ENCODE measurements at regions not wholly inside any gene's neighbourhood (a gene's known extent, or its start where the extent isn't known, plus 50 kb on each side); places are given as distances from the start of the nearest gene placed in this dataset.

DNA sequence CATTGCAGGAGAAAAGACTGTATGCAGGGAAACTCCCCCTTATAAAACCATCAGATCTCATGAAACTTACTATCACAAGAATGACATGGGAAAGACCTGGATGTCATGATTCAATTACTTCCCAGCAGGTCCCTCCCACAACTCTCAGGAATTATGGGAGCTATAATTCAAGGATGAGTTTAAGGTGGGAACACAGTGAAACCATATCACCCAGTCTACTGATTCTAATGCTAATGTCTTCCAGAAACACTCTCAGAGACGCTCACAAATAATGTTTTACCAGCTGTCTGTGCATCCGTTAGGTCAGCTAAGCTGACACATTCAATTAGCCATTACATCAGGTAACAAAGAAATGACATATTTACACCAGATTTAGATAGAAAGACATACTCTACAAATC, 637.9 kb downstream of the NLGN4Y start:
- Mint-ChIP-seq H3K9me3 (ENCODE audit: insufficient read depth) (no peaks in the 10 kb centered on the region), H3K36me3 (ENCODE audit: low read depth) (no peaks in the 10 kb centered on the region), H3K4me1 (ENCODE audit: low read depth) (no peaks in the 10 kb centered on the region), H3K4me3 (no peak overlapping the region), H3K27ac (no peak overlapping the region), H3K27me3 (ENCODE audit: low read depth) (no peaks in the 10 kb centered on the region)
- ChIA-PET CTCF (no interaction called here), POLR2A (no interaction called here)
- DNase-seq (no peak), ATAC-seq (no peak)

DNA sequence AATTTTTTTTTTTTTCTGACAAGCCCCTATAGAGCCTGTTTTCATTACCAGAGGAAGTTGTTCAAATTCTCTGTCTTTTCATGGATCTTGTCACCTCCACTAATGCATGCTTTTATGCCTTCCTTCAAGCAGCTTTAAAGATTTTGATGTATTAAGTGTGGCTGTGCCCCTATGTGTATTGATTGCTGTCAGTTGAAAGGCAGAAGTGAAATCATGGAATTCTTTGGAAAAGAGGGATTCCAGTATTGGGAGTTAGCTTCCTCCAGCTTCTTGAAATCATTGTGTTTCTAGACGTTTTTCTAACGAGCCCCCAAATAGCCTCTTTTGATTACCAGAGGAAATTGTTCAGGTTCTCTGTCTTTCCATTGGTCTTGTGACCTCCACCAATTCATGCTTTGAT, 655.6 kb downstream of the NLGN4Y start:
- Mint-ChIP-seq H3K4me3 (no peak overlapping the region), H3K9me3 (ENCODE audit: insufficient read depth) (no peaks in the 10 kb centered on the region), H3K27ac (no peak overlapping the region), H3K36me3 (ENCODE audit: low read depth) (no peaks in the 10 kb centered on the region), H3K4me1 (ENCODE audit: low read depth) (no peaks in the 10 kb centered on the region), H3K27me3 (ENCODE audit: low read depth) (no peaks in the 10 kb centered on the region)
- ATAC-seq, result no peak
- POLR2A ChIA-PET, result no interaction called here
- no peak for DNase-seq
- CTCF ChIA-PET, result no interaction called here

GRCh38 chrY:15229056-15229455, 704.7 kb downstream of the NLGN4Y start:
- POLR2A ChIA-PET, result no interaction called here
- no peak for ATAC-seq
- no peak overlapping the region for H3K4me3 Mint-ChIP-seq
- H3K9me3 Mint-ChIP-seq (ENCODE audit: insufficient read depth), result peaks cover 6% of the 10 kb centered on the region
- H3K36me3 Mint-ChIP-seq (ENCODE audit: low read depth), result no peaks in the 10 kb centered on the region
- CTCF ChIA-PET, result no interaction called here
- DNase-seq, result no peak
- no peaks in the 10 kb centered on the region for H3K4me1 Mint-ChIP-seq (ENCODE audit: low read depth)
- no peak overlapping the region for H3K27ac Mint-ChIP-seq
- no peaks in the 10 kb centered on the region for H3K27me3 Mint-ChIP-seq (ENCODE audit: low read depth)

DNA sequence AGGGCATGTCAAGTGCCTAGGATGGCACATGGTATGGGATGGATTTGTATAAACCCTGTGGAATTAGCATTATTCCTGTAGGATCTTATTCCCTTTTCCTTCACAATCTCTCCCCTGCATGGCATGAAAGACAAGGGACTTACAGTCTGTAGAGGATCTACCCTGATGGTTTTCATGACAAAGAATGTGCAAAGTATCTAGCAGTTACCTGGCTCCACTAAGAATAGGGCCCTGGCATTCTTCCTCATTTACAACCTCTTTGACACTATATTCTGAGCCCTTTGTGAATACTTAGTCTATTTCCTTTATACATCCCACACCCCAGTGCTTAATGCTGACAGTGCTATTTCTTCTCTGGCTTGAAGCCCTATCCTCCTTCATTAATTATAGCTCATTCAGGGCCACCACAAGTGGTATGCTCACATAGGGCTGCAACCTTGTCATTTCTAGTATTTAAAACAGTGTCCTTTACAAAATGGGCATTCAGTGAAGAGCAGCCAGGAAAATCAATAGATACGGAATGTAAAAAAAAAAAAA, 715.3 kb downstream of the NLGN4Y start:
- Mint-ChIP-seq H3K9me3 (ENCODE audit: insufficient read depth) (no peaks in the 10 kb centered on the region), H3K4me1 (ENCODE audit: low read depth) (no peaks in the 10 kb centered on the region), H3K27ac (no peak overlapping the region), H3K4me3 (no peak overlapping the region), H3K36me3 (ENCODE audit: low read depth) (no peaks in the 10 kb centered on the region), H3K27me3 (ENCODE audit: low read depth) (no peaks in the 10 kb centered on the region)
- ATAC-seq (no peak), DNase-seq (no peak)
- ChIA-PET CTCF (no interaction called here), POLR2A (no interaction called here)

- Mint-ChIP-seq H3K27ac (no peak overlapping the region), H3K27me3 (ENCODE audit: low read depth) (no peaks in the 10 kb centered on the region), H3K9me3 (ENCODE audit: insufficient read depth) (no peaks in the 10 kb centered on the region), H3K4me1 (ENCODE audit: low read depth) (no peaks in the 10 kb centered on the region), H3K36me3 (ENCODE audit: low read depth) (no peaks in the 10 kb centered on the region), H3K4me3 (no peak overlapping the region)
- POLR2A ChIA-PET, result no interaction called here
- DNase-seq, result no peak
- CTCF ChIA-PET, result no interaction called here
- ATAC-seq, result no peak
These were observed 735.0 kb downstream of the NLGN4Y start for GRCh38 chrY:15259286-15259685.

- ATAC-seq (no peak), DNase-seq (no peak)
- no peak overlapping the region for H3K27ac Mint-ChIP-seq
- H3K4me1 Mint-ChIP-seq (ENCODE audit: low read depth), result no peaks in the 10 kb centered on the region
- no peaks in the 10 kb centered on the region for H3K27me3 Mint-ChIP-seq (ENCODE audit: low read depth)
- H3K9me3 Mint-ChIP-seq (ENCODE audit: insufficient read depth), result no peaks in the 10 kb centered on the region
- POLR2A ChIA-PET, result no interaction called here
- no peaks in the 10 kb centered on the region for H3K36me3 Mint-ChIP-seq (ENCODE audit: low read depth)
- CTCF ChIA-PET, result no interaction called here
- no peak overlapping the region for H3K4me3 Mint-ChIP-seq
These were observed 762.2 kb downstream of the NLGN4Y start for GRCh38 chrY:15286572-15286971.

- Mint-ChIP-seq H3K27me3 (ENCODE audit: low read depth) (no peaks in the 10 kb centered on the region), H3K4me3 (no peak overlapping the region), H3K4me1 (ENCODE audit: low read depth) (no peaks in the 10 kb centered on the region), H3K36me3 (ENCODE audit: low read depth) (no peaks in the 10 kb centered on the region), H3K9me3 (ENCODE audit: insufficient read depth) (no peaks in the 10 kb centered on the region), H3K27ac (no peak overlapping the region)
- ChIA-PET CTCF (no interaction called here), POLR2A (no interaction called here)
- DNase-seq (no peak), ATAC-seq (no peak)
These were observed 765.5 kb downstream of the NLGN4Y start for GRCh38 chrY:15289821-15290220.

DNA sequence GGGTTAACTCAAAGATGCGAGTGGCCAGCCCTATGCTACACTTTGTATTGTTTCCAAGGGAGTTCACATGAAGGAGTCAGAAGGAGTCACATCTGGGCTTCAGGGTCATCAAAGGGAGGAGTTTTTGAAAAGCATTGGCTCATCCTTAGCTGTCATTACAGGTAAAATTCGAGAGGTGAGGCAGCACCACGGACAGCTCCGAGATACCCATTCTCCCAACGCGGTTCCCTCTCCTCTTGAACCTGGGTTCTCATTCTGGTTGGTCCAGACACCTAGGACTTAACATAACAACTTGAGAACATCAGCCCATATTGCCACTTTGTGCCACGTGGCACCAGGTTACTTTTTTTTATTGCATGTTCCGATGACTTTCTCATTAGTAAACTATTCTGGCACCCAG, 768.6 kb downstream of the NLGN4Y start:
- Mint-ChIP-seq H3K9me3 (ENCODE audit: insufficient read depth) (no peaks in the 10 kb centered on the region), H3K27ac (no peak overlapping the region), H3K4me1 (ENCODE audit: low read depth) (no peaks in the 10 kb centered on the region), H3K36me3 (ENCODE audit: low read depth) (no peaks in the 10 kb centered on the region), H3K27me3 (ENCODE audit: low read depth) (no peaks in the 10 kb centered on the region), H3K4me3 (no peak overlapping the region)
- DNase-seq (no peak), ATAC-seq (no peak)
- POLR2A ChIA-PET, result no interaction called here
- CTCF ChIA-PET, result no interaction called here

DNA sequence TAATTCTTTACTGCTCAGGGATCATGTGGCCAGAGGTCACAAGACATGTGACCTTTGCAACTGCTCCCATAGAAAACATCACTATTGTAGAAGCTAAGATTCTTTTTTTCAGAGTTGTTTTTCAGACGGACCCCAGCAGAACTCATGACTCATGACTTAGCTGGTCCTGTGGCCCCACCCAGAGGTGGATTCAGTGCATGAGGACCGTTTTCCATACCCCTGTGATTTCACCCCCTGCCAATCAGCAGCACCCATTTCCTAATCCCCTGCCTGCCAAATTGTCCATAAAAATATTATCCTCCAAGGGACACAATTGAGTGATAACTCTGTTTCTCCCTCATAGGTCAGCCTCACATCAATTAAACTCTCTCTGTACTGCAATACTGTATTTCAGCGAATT, 777.5 kb downstream of the NLGN4Y start:
- Mint-ChIP-seq H3K27me3 (ENCODE audit: low read depth) (no peaks in the 10 kb centered on the region), H3K4me1 (ENCODE audit: low read depth) (no peaks in the 10 kb centered on the region), H3K27ac (no peak overlapping the region), H3K36me3 (ENCODE audit: low read depth) (no peaks in the 10 kb centered on the region), H3K9me3 (ENCODE audit: insufficient read depth) (no peaks in the 10 kb centered on the region), H3K4me3 (no peak overlapping the region)
- ChIA-PET CTCF (no interaction called here), POLR2A (no interaction called here)
- DNase-seq (no peak), ATAC-seq (no peak)

- DNase-seq (no peak), ATAC-seq (no peak)
- Mint-ChIP-seq H3K27me3 (ENCODE audit: low read depth) (no peaks in the 10 kb centered on the region), H3K27ac (no peak overlapping the region), H3K4me1 (ENCODE audit: low read depth) (no peaks in the 10 kb centered on the region), H3K36me3 (ENCODE audit: low read depth) (no peaks in the 10 kb centered on the region), H3K9me3 (ENCODE audit: insufficient read depth) (no peaks in the 10 kb centered on the region), H3K4me3 (no peak overlapping the region)
- ChIA-PET POLR2A (no interaction called here), CTCF (no interaction called here)
These were observed 787.8 kb downstream of the NLGN4Y start for GRCh38 chrY:15312166-15312565.

GRCh38 chrY:15324189-15324588, 799.9 kb downstream of the NLGN4Y start:
- H3K27ac Mint-ChIP-seq, result no peak overlapping the region
- ChIA-PET POLR2A (no interaction called here), CTCF (no interaction called here)
- DNase-seq, result no peak
- H3K4me1 Mint-ChIP-seq (ENCODE audit: low read depth), result no peaks in the 10 kb centered on the region
- no peaks in the 10 kb centered on the region for H3K36me3 Mint-ChIP-seq (ENCODE audit: low read depth)
- no peak for ATAC-seq
- no peak overlapping the region for H3K4me3 Mint-ChIP-seq
- peaks cover 5% of the 10 kb centered on the region for H3K9me3 Mint-ChIP-seq (ENCODE audit: insufficient read depth)
- H3K27me3 Mint-ChIP-seq (ENCODE audit: low read depth), result no peaks in the 10 kb centered on the region

DNA sequence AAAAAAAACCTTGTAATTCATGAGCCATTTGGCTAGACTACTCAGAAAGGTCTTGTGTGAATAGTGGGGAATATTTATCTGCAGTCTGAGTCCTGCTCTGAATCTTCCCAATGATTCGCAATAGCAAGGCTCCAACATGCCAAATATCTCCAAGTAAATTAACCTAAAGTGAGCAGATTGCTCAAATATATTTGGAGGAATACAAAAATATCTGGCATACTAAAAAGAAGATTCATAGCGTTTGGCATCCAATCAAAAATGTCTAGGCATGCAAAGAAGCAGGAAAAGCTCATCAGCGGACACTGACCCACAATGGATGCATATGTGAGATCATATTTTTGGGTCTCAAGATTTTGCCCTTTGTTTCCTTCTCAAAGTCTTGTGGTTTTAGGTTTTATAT, 800.9 kb downstream of the NLGN4Y start:
- ChIA-PET CTCF (no interaction called here), POLR2A (no interaction called here)
- Mint-ChIP-seq H3K36me3 (ENCODE audit: low read depth) (no peaks in the 10 kb centered on the region), H3K4me1 (ENCODE audit: low read depth) (no peaks in the 10 kb centered on the region), H3K27me3 (ENCODE audit: low read depth) (no peaks in the 10 kb centered on the region), H3K9me3 (ENCODE audit: insufficient read depth) (peaks cover 5% of the 10 kb centered on the region), H3K4me3 (no peak overlapping the region), H3K27ac (no peak overlapping the region)
- DNase-seq (no peak), ATAC-seq (no peak)

- ATAC-seq (no peak), DNase-seq (no peak)
- CTCF ChIA-PET, result no interaction called here
- H3K36me3 Mint-ChIP-seq (ENCODE audit: low read depth), result no peaks in the 10 kb centered on the region
- H3K27me3 Mint-ChIP-seq (ENCODE audit: low read depth), result no peaks in the 10 kb centered on the region
- POLR2A ChIA-PET, result no interaction called here
- H3K4me1 Mint-ChIP-seq (ENCODE audit: low read depth), result no peaks in the 10 kb centered on the region
- H3K4me3 Mint-ChIP-seq, result no peak overlapping the region
- H3K27ac Mint-ChIP-seq, result no peak overlapping the region
- peaks cover 5% of the 10 kb centered on the region for H3K9me3 Mint-ChIP-seq (ENCODE audit: insufficient read depth)
These were observed 802.3 kb downstream of the NLGN4Y start for GRCh38 chrY:15326673-15327072.
